ENCODE measurements at regions not wholly inside any gene's neighbourhood (a gene's known extent, or its start where the extent isn't known, plus 50 kb on each side); places are given as distances from the start of the nearest gene placed in this dataset.
A peak's percentile ranks its signal among the peaks of the same experiment; 100 is the strongest.
"Not testable (repeated sequence)": the region's sequence is repeated elsewhere in the genome, so short reads cannot be mapped to it uniquely, and the experiment has no call there.

DNA sequence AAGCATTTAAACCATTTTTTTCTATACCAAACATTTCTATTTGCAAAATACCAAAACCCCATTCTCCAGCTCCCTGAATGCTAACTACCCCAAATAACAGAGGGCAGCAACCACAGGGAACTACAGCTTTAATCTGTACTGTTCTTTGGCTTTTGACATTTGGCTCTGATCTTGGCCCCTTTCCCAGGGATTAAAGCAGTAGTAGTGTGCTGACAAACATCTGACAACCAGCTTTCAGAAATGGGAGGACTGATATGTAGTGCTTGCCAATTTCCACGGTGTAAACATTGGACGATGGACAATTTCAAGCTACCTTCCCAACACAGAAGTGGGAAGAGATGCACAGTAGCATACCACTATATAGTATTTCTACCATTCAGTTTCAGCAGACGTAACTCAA, 88.4 kb upstream of the TEAD1 start:
- TF ChIP-seq, protein P1, sequence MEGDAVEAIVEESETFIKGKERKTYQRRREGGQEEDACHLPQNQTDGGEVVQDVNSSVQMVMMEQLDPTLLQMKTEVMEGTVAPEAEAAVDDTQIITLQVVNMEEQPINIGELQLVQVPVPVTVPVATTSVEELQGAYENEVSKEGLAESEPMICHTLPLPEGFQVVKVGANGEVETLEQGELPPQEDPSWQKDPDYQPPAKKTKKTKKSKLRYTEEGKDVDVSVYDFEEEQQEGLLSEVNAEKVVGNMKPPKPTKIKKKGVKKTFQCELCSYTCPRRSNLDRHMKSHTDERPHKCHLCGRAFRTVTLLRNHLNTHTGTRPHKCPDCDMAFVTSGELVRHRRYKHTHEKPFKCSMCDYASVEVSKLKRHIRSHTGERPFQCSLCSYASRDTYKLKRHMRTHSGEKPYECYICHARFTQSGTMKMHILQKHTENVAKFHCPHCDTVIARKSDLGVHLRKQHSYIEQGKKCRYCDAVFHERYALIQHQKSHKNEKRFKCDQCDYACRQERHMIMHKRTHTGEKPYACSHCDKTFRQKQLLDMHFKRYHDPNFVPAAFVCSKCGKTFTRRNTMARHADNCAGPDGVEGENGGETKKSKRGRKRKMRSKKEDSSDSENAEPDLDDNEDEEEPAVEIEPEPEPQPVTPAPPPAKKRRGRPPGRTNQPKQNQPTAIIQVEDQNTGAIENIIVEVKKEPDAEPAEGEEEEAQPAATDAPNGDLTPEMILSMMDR (IDR thresholded peaks at IDR 0.05; ENCODE audit: control insufficient read depth, insufficient read depth, low read depth, low read length, missing control alignments), result no peak
- no peak overlapping the region for H3K4me3 ChIP-seq (ENCODE audit: control insufficient read depth, low read depth, low read length)
- DNase-seq (ENCODE audit: low read depth), result no peak

DNA sequence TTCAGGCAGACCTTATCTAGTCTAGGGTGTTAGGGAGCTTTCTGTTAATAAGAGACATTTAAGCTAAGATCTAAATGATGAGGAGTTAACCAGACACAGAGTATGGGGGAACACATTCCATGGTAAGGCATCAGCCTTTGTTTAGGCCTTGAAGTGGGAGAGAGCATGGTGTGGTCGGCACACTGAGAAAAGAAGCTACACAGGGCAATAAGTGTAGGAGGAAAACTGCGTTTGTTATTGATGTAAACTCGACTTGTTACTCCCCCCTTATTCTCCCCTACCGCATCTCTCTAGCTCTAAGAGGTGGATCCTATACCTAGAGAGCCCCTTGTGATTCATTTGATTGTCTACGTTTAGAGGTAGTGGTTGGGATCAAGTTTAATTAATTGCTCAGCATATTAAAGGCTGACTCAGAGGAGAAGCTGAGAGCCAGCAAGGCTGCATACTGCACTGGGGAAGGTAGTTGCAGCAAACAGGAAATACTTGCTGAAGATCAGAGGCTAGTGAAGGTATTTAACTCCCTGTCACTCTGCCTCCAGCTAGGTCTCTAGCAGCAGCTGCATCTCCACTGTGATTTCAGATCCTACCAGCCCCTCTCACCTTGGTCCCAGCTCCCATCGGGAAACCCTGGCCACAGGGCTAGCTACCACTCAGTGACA, 86.8 kb upstream of the TEAD1 start:
- TF ChIP-seq, protein P1 (IDR thresholded peaks at IDR 0.05; ENCODE audit: control insufficient read depth, insufficient read depth, low read depth, low read length, missing control alignments), result no peak
- peak; percentile 24 for DNase-seq (ENCODE audit: low read depth)
- no peak overlapping the region for H3K4me3 ChIP-seq (ENCODE audit: control insufficient read depth, low read depth, low read length)

DNA sequence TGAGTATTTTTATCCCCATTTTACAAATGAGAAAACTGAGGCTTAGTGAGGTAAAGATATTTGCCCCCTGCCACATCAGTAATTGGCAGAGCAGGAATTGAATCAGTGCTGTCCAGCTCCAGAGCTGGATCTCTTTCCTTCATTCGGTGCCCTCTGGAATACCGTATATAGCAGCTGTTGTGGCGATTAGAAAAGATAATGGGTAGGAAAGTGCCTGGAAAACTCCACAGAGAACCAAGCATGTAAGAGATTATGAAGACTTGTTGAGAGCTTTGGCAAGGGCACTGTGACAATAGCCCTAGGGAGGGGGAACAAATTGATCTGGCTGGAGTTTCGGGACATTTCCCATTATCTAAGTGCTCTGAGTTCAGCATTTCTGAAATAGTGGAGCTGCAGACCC, 82.5 kb upstream of the TEAD1 start:
- TF ChIP-seq, protein P1 (IDR thresholded peaks at IDR 0.05; ENCODE audit: control insufficient read depth, insufficient read depth, low read depth, low read length, missing control alignments), result no peak
- no peak overlapping the region for H3K4me3 ChIP-seq (ENCODE audit: control insufficient read depth, low read depth, low read length)
- no peak for DNase-seq (ENCODE audit: low read depth)

DNA sequence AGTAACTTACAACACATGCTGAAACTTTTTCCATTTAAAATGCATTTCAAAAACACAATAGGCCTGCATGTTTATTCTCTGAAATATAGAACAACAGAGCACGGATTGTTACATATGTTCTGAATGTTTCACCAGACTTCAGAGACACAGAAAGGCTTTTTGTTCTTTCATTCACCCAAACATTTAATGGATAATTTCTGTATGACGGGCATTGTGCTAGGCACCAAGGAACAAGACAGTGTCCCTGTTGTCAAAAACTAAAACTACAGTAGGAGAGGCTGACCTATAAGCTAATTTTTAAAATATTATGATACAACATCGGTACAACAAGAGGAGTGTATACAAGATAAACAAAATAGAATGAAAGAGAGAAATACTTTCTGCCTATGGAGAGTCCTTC, 81.9 kb upstream of the TEAD1 start:
- TF ChIP-seq, protein P1 (IDR thresholded peaks at IDR 0.05; ENCODE audit: control insufficient read depth, insufficient read depth, low read depth, low read length, missing control alignments), result no peak
- no peak overlapping the region for H3K4me3 ChIP-seq (ENCODE audit: control insufficient read depth, low read depth, low read length)
- DNase-seq (ENCODE audit: low read depth), result no peak

DNA sequence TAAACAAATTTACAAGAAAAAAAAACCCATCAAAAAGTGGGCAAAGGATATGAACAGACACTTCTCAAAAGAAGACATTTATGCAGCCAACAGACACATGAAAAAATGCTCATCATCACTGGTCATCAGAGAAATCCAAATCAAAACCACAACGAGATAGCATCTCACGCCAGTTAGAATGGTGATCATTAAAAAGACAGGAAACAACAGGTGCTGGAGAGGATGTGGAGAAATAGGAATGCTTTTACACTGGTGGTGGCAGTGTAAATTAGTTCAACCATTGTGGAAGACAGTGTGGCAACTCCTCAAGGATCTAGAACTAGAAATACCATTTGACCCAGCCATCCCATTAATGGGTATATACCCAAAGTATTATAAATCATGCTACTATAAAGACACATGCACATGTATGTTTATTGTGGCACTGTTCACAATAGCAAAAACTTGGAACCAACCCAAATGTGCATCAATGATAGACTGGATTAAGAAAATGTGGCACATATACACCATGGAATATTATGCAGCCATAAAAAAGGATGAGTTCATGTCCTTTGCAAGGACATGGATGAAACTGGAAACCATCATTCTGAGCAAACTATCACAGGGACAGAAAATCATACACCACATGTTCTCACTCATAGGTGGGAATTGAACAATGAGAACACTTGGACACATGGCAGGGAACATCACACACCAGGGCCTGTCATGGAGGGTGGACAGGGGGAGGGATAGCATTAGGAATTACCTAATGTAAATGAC, 79.0 kb upstream of the TEAD1 start:
- not testable (repeated sequence) for DNase-seq (ENCODE audit: low read depth); H3K4me3 ChIP-seq (ENCODE audit: control insufficient read depth, low read depth, low read length)

DNA sequence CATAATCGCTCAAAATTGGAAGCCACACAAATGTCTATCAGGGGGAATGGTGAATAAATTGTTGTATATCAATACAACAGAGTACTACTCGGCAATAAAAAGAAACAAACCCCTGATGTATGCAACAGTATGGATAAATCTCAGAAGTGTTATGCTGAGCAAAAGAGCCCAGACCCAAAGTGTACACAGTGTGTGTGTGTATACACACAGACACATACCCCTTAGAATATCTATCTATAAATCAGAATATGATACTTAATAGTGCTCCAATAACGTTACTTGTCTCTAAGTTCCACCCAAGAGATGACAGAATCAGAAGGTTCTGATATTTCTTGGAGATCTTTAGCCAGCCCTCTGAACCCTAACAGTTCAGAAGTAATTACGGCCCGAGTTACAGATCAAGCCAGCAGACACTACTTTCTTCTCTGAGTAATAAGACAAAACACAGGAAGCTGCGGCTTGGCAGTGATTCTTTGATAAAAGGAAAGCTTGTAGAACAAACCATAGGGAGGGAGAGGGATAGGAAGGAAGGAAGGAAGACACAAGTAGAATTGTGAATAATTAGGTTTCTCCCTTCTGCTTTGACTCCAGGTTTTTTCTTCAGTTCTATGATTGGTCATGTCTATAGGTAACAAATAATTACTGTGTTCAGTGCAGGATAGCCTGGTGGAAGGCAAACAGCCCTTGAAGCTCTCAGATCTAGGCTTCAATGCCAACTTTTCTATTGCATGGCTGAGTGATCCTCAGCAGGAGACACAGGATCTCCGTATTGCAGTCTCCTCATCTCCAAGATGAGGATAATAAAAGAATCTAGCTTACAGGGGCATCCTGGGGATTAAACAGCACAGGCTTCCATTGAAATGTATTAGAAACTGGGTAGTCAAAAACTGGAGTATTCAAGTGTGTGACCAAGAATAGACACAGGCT, 75.6 kb upstream of the TEAD1 start:
- H3K4me3 ChIP-seq (ENCODE audit: control insufficient read depth, low read depth, low read length), result no peak overlapping the region
- TF ChIP-seq, protein P1 (IDR thresholded peaks at IDR 0.05; ENCODE audit: control insufficient read depth, insufficient read depth, low read depth, low read length, missing control alignments), result no peak
- no peak for DNase-seq (ENCODE audit: low read depth)
